ES-I3 (cell line): ENCODE measurements at regions not wholly inside any gene's neighbourhood (a gene's known extent, or its start where the extent isn't known, plus 50 kb on each side); places are given as distances from the start of the nearest gene placed in this dataset.

Experiments
- H3K36me3 ChIP-seq: 2 replicates; pipeline ENCODE4 v1.6.1; 2013; ENCODE audit warnings: mild to moderate bottlenecking, low read length, control low read depth, moderate library complexity; ENCODE audit not compliant: insufficient read depth
- H3K4me1 ChIP-seq: 2 replicates; pipeline ENCODE4 v1.6.1; 2013; ENCODE audit warnings: mild to moderate bottlenecking, control low read depth, low read length; ENCODE audit not compliant: insufficient read depth
- H3K9ac ChIP-seq: 2 replicates; pipeline ENCODE4 v1.6.1; 2013; ENCODE audit warnings: low read depth, mild to moderate bottlenecking, low read length, moderate library complexity
- H3K9me3 ChIP-seq: 2 replicates; pipeline ENCODE4 v1.6.1; 2013; ENCODE audit warnings: mild to moderate bottlenecking, low read length, moderate library complexity; ENCODE audit not compliant: control insufficient read depth, insufficient read depth

GRCh38 chr6:3603340-3604130 lies 146.7 kb upstream of the SLC22A23 start:
- no peaks in the 10 kb centered on the region; the same call in 1 of the 2 replicates for H3K4me1 ChIP-seq
- no peaks in the 10 kb centered on the region for H3K36me3 ChIP-seq
- no peaks in the 10 kb centered on the region; the same call in 1 of the 2 replicates for H3K9me3 ChIP-seq
- H3K9ac ChIP-seq = no peak overlapping the region

- H3K36me3 ChIP-seq = no peaks in the 10 kb centered on the region
Observed at GRCh38 chr6:3601570-3601969, 144.7 kb upstream of the SLC22A23 start.

GRCh38 chr6:3597500-3598064 lies 140.7 kb upstream of the SLC22A23 start:
- Histone ChIP-seq H3K4me1 (no peaks in the 10 kb centered on the region), H3K9me3 (no peaks in the 10 kb centered on the region; the same call in 1 of the 2 replicates), H3K9ac (no peak overlapping the region), H3K36me3 (no peaks in the 10 kb centered on the region)

More at GRCh38 chr6:3601570-3601969, 144.7 kb upstream of the SLC22A23 start:
- Histone ChIP-seq H3K4me1 (no peaks in the 10 kb centered on the region; the same call in 1 of the 2 replicates), H3K9ac (no peak overlapping the region), H3K9me3 (no peaks in the 10 kb centered on the region; the same call in 1 of the 2 replicates)

GRCh38 chr6:3596766-3597165 lies 139.9 kb upstream of the SLC22A23 start:
- Histone ChIP-seq H3K9ac (no peak overlapping the region), H3K36me3 (no peaks in the 10 kb centered on the region), H3K4me1 (no peaks in the 10 kb centered on the region), H3K9me3 (no peaks in the 10 kb centered on the region; the same call in 1 of the 2 replicates)

- Histone ChIP-seq H3K4me1 (no peaks in the 10 kb centered on the region), H3K36me3 (no peaks in the 10 kb centered on the region), H3K9me3 (no peaks in the 10 kb centered on the region), H3K9ac (no peak overlapping the region)
Observed at GRCh38 chr6:3594201-3594600, 137.4 kb upstream of the SLC22A23 start.

- no peaks in the 10 kb centered on the region for H3K9me3 ChIP-seq
- no peaks in the 10 kb centered on the region for H3K4me1 ChIP-seq
- H3K36me3 ChIP-seq = no peaks in the 10 kb centered on the region
- H3K9ac ChIP-seq = no peak overlapping the region
Observed at GRCh38 chr6:3593161-3593560, 136.3 kb upstream of the SLC22A23 start.

- H3K4me1 ChIP-seq = no peaks in the 10 kb centered on the region
- H3K9me3 ChIP-seq = no peaks in the 10 kb centered on the region; the same call in 1 of the 2 replicates
- no peaks in the 10 kb centered on the region for H3K36me3 ChIP-seq
- H3K9ac ChIP-seq = no peak overlapping the region
Observed at GRCh38 chr6:3592371-3592941, 135.6 kb upstream of the SLC22A23 start.

- H3K9me3 ChIP-seq = no peaks in the 10 kb centered on the region; the same call in 1 of the 2 replicates
- H3K9ac ChIP-seq = no peak overlapping the region
- no peaks in the 10 kb centered on the region for H3K36me3 ChIP-seq
- H3K4me1 ChIP-seq = no peaks in the 10 kb centered on the region
Observed at GRCh38 chr6:3591970-3592369, 135.1 kb upstream of the SLC22A23 start.

- Histone ChIP-seq H3K36me3 (no peaks in the 10 kb centered on the region), H3K9ac (no peak overlapping the region), H3K9me3 (no peaks in the 10 kb centered on the region; the same call in 1 of the 2 replicates), H3K4me1 (no peaks in the 10 kb centered on the region)
Observed at GRCh38 chr6:3587660-3588059, 130.8 kb upstream of the SLC22A23 start.

GRCh38 chr6:3585320-3585935 lies 128.6 kb upstream of the SLC22A23 start:
- no peak overlapping the region for H3K9ac ChIP-seq
- H3K4me1 ChIP-seq = no peaks in the 10 kb centered on the region
- H3K9me3 ChIP-seq = no peaks in the 10 kb centered on the region; the same call in 1 of the 2 replicates
- H3K36me3 ChIP-seq = no peaks in the 10 kb centered on the region

- no peaks in the 10 kb centered on the region; the same call in 1 of the 2 replicates for H3K9me3 ChIP-seq
- H3K4me1 ChIP-seq = no peaks in the 10 kb centered on the region
- no peak overlapping the region for H3K9ac ChIP-seq
- no peaks in the 10 kb centered on the region for H3K36me3 ChIP-seq
Observed at GRCh38 chr6:3584606-3585005, 127.8 kb upstream of the SLC22A23 start.

GRCh38 chr6:3581469-3581868 lies 124.6 kb upstream of the SLC22A23 start:
- Histone ChIP-seq H3K4me1 (no peaks in the 10 kb centered on the region), H3K9ac (no peak overlapping the region), H3K36me3 (no peaks in the 10 kb centered on the region), H3K9me3 (no peaks in the 10 kb centered on the region)

- no peak overlapping the region for H3K9ac ChIP-seq
- H3K9me3 ChIP-seq = no peaks in the 10 kb centered on the region
- no peaks in the 10 kb centered on the region for H3K36me3 ChIP-seq
- H3K4me1 ChIP-seq = peaks cover 3% of the 10 kb centered on the region; the same call in 1 of the 2 replicates
Observed at GRCh38 chr6:3579652-3580175, 122.9 kb upstream of the SLC22A23 start.

- H3K9ac ChIP-seq = no peak overlapping the region
- H3K9me3 ChIP-seq = no peaks in the 10 kb centered on the region
- H3K36me3 ChIP-seq = no peaks in the 10 kb centered on the region
- peaks cover 3% of the 10 kb centered on the region; the same call in 1 of the 2 replicates for H3K4me1 ChIP-seq
Observed at GRCh38 chr6:3578981-3579380, 122.1 kb upstream of the SLC22A23 start.
